HG03135 (cell line): ENCODE measurements at regions not wholly inside any gene's neighbourhood (a gene's known extent, or its start where the extent isn't known, plus 50 kb on each side); places are given as distances from the start of the nearest gene placed in this dataset.

Experiments
- ATAC-seq: cut with Tn5 transposase; IDR thresholded peaks from one replicate; pipeline ENCODE4 v1.9.1; 2021; ENCODE audit warnings: mild to moderate bottlenecking, moderate library complexity; ENCODE audit not compliant: unreplicated experiment

GRCh38 chr20:40414843-40415615, 274.0 kb downstream of the MAFB start:
- no peak for ATAC-seq

GRCh38 chr20:40410028-40410427, 279.0 kb downstream of the MAFB start:
- no peak for ATAC-seq

- ATAC-seq = no peak
Observed at GRCh38 chr20:40397467-40397866, 291.6 kb downstream of the MAFB start.

GRCh38 chr20:40393197-40394079, 295.6 kb downstream of the MAFB start:
- ATAC-seq = no peak

GRCh38 chr20:40390654-40391053, 298.4 kb downstream of the MAFB start:
- ATAC-seq = no peak

- ATAC-seq = no peak
Observed at GRCh38 chr20:40370800-40371199, 318.2 kb downstream of the MAFB start.

GRCh38 chr20:40368876-40369275, 320.2 kb downstream of the MAFB start:
- ATAC-seq = no peak

GRCh38 chr20:40361916-40362315, 327.1 kb downstream of the MAFB start:
- ATAC-seq = no peak

GRCh38 chr20:40359131-40359912, 329.7 kb downstream of the MAFB start:
- ATAC-seq = no peak

- ATAC-seq = no peak
Observed at GRCh38 chr20:40354880-40355279, 334.2 kb downstream of the MAFB start.

GRCh38 chr20:40343390-40343789, 345.6 kb downstream of the MAFB start:
- ATAC-seq = no peak

- ATAC-seq = no peak
Observed at GRCh38 chr20:40341561-40341960, 347.5 kb downstream of the MAFB start.

- ATAC-seq = no peak
Observed at GRCh38 chr20:40339661-40340449, 349.2 kb downstream of the MAFB start.

GRCh38 chr20:40336533-40336932, 352.5 kb downstream of the MAFB start:
- ATAC-seq = no peak

GRCh38 chr20:40335901-40336351, 353.1 kb downstream of the MAFB start:
- ATAC-seq = no peak

- no peak for ATAC-seq
Observed at GRCh38 chr20:40335437-40335836, 353.6 kb downstream of the MAFB start.

- ATAC-seq = no peak
Observed at GRCh38 chr20:40333591-40333990, 355.4 kb downstream of the MAFB start.

GRCh38 chr20:40331807-40332560, 357.1 kb downstream of the MAFB start:
- no peak for ATAC-seq

GRCh38 chr20:40331249-40331648, 357.8 kb downstream of the MAFB start:
- ATAC-seq = no peak

GRCh38 chr20:40329321-40329720, 359.7 kb downstream of the MAFB start:
- ATAC-seq = no peak
